AG10803 (cell line): ENCODE measurements at regions not wholly inside any gene's neighbourhood (a gene's known extent, or its start where the extent isn't known, plus 50 kb on each side); places are given as distances from the start of the nearest gene placed in this dataset.

Experiments used
- DNase-seq: peaks from one replicate; pipeline ENCODE4 v3.0.0; 2010; ENCODE audit warnings: low read depth
- H3K4me3 ChIP-seq: 2 replicates; pipeline ENCODE4 v1.5.1; 2011; ENCODE audit warnings: mild to moderate bottlenecking, low read length, control low read depth
- CTCF ChIP-seq: conservative IDR thresholded peaks from 2 replicates; pipeline ENCODE4 v1.5.1; 2011; ENCODE audit warnings: mild to moderate bottlenecking, low read length, control low read depth, inconsistent platforms

- DNase-seq = no peak
- TF ChIP-seq CTCF = no peak
- no peak overlapping the region for H3K4me3 ChIP-seq
Observed at GRCh38 chr10:4373098-4373497, 452.9 kb upstream of the AKR1E2 start.

GRCh38 chr10:4372601-4373000 lies 453.4 kb upstream of the AKR1E2 start:
- no peak overlapping the region for H3K4me3 ChIP-seq
- no peak for TF ChIP-seq CTCF
- peak; percentile 99 for DNase-seq

GRCh38 chr10:4371691-4372295 lies 454.2 kb upstream of the AKR1E2 start:
- no peak for DNase-seq
- TF ChIP-seq CTCF = no peak
- H3K4me3 ChIP-seq = no peak overlapping the region

- H3K4me3 ChIP-seq = no peak overlapping the region
- TF ChIP-seq CTCF = no peak
Observed at GRCh38 chr10:4370376-4370775, 455.6 kb upstream of the AKR1E2 start.

GRCh38 chr10:4361581-4361980 lies 464.4 kb upstream of the AKR1E2 start:
- H3K4me3 ChIP-seq = no peak overlapping the region
- DNase-seq = no peak
- TF ChIP-seq CTCF = no peak

More at GRCh38 chr10:4370376-4370775, 455.6 kb upstream of the AKR1E2 start:
- DNase-seq = no peak

GRCh38 chr10:4359003-4359402 lies 467.0 kb upstream of the AKR1E2 start:
- no peak for DNase-seq
- H3K4me3 ChIP-seq = no peak overlapping the region
- no peak for TF ChIP-seq CTCF

GRCh38 chr10:4357911-4358310 lies 468.1 kb upstream of the AKR1E2 start:
- H3K4me3 ChIP-seq = no peak overlapping the region
- DNase-seq = peak; percentile 27
- TF ChIP-seq CTCF = no peak
